ENCODE measurements at regions not wholly inside any gene's neighbourhood (a gene's known extent, or its start where the extent isn't known, plus 50 kb on each side); places are given as distances from the start of the nearest gene placed in this dataset.

GRCh38 chr1:106398391-106398790 is 658.1 kb upstream of the PRMT6 start:
- TF ChIP-seq, protein P1, sequence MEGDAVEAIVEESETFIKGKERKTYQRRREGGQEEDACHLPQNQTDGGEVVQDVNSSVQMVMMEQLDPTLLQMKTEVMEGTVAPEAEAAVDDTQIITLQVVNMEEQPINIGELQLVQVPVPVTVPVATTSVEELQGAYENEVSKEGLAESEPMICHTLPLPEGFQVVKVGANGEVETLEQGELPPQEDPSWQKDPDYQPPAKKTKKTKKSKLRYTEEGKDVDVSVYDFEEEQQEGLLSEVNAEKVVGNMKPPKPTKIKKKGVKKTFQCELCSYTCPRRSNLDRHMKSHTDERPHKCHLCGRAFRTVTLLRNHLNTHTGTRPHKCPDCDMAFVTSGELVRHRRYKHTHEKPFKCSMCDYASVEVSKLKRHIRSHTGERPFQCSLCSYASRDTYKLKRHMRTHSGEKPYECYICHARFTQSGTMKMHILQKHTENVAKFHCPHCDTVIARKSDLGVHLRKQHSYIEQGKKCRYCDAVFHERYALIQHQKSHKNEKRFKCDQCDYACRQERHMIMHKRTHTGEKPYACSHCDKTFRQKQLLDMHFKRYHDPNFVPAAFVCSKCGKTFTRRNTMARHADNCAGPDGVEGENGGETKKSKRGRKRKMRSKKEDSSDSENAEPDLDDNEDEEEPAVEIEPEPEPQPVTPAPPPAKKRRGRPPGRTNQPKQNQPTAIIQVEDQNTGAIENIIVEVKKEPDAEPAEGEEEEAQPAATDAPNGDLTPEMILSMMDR (conservative IDR thresholded peaks at IDR 0.05): no peak
- Histone ChIP-seq H4K20me1 (ENCODE audit: control insufficient read depth, insufficient read depth, insufficient read length) (no peaks in the 10 kb centered on the region), H3K14ac (ENCODE audit: insufficient read depth, low read length) (no peak overlapping the region), H2AK5ac (ENCODE audit: insufficient read length, low read length) (no peak overlapping the region), H2BK15ac (ENCODE audit: low read depth, low read length) (no peak overlapping the region), H3K79me1 (ENCODE audit: insufficient read depth, low read depth, low read length, poor library complexity, severe bottlenecking) (no peaks in the 10 kb centered on the region), H3K9me3 (ENCODE audit: control insufficient read depth, low read depth, low read length) (no peaks in the 10 kb centered on the region), H4K8ac (replicated peaks; ENCODE audit: insufficient read length, low read depth, low read length) (no peak overlapping the region), H2BK120ac (ENCODE audit: low read depth, low read length, poor library complexity, severe bottlenecking) (no peak overlapping the region), H3K4me1 (ENCODE audit: insufficient read depth, low read length) (no peaks in the 10 kb centered on the region), H2BK5ac (ENCODE audit: insufficient read length, low read length) (no peak overlapping the region), H3T11ph (ENCODE audit: low read length) (no peak overlapping the region), H3K4ac (ENCODE audit: low read depth, low read length) (no peak overlapping the region), H3K56ac (ENCODE audit: insufficient read length, low read depth, low read length) (no peak overlapping the region), H3K79me2 (ENCODE audit: insufficient read depth, low read length) (no peaks in the 10 kb centered on the region), H4K91ac (ENCODE audit: insufficient read length, low read depth, low read length) (no peak overlapping the region), H2AFZ (ENCODE audit: low read length) (no peak overlapping the region), H3K4me2 (ENCODE audit: insufficient read depth, insufficient read length, low read length) (no peak overlapping the region), H3K23ac (ENCODE audit: insufficient read length, low read depth, low read length) (no peak overlapping the region), H3K18ac (ENCODE audit: insufficient read length, low read depth, low read length) (no peak overlapping the region), H3K23me2 (ENCODE audit: insufficient read length, low read depth, low read length, poor library complexity, severe bottlenecking) (no peaks in the 10 kb centered on the region), H3K9ac (ENCODE audit: extremely low read depth, insufficient read length, low read length) (no peak overlapping the region), H4K5ac (ENCODE audit: insufficient read length, low read depth, low read length) (no peak overlapping the region), H3K27me3 (ENCODE audit: insufficient read depth, low read length) (no peaks in the 10 kb centered on the region), H2BK20ac (ENCODE audit: low read depth, low read length, poor library complexity, severe bottlenecking) (no peak overlapping the region), H3K27ac (ENCODE audit: insufficient read length, low read depth, low read length) (no peak overlapping the region), H2BK12ac (ENCODE audit: insufficient read length, low read depth, low read length) (no peak overlapping the region)
- H3K27ac Mint-ChIP-seq: no peak overlapping the region
- H3K36me3 Mint-ChIP-seq (ENCODE audit: insufficient read depth in 1 of 3, low read depth in 3 of 3): no peaks in the 10 kb centered on the region; a peak in 1 of 7 replicates
- H3K4me1 Mint-ChIP-seq: no peaks in the 10 kb centered on the region; a peak in 1 of 4 replicates
- H3K27me3 Mint-ChIP-seq (ENCODE audit: low read depth): no peaks in the 10 kb centered on the region
- DNase-seq: no peak
- H3K4me3 Mint-ChIP-seq: no peak overlapping the region
- WGBS (ENCODE audit: extremely low coverage, insufficient read length, low lambda C conversion rate): no CpG with 5 or more reads among the region's 5 CpGs
- no peaks in the 10 kb centered on the region for H3K9me3 Mint-ChIP-seq

Measured in H9 (cell line).